SK-N-SH (cell line): ENCODE measurements at regions not wholly inside any gene's neighbourhood (a gene's known extent, or its start where the extent isn't known, plus 50 kb on each side); places are given as distances from the start of the nearest gene placed in this dataset.

ENCODE experiments used
- CTCF ChIA-PET: fragments of 300-600, 350-600 bp; formaldehyde crosslinking; extraction: SDS; loops from one replicate; lab custom pipeline; 2021; lab: Yijun Ruan, JAX
- POLR2A ChIA-PET: fragments of 350-600 bp; sonication (Branson Sonifier 250); formaldehyde crosslinking; extraction: SDS; loops from one replicate; lab custom pipeline; 2020; ENCODE audit warnings: antibody characterized with exemption, inconsistent platforms; lab: Yijun Ruan, JAX
- DNase-seq: peaks from one replicate; pipeline ENCODE4 v3.0.0; 2012
- H2AFZ ChIP-seq: fragments of 200-600 bp; sonication (generic); 2 replicates; pipeline ENCODE4 v1.8.1; 2016; ENCODE audit warnings: antibody characterized with exemption, mild to moderate bottlenecking, low read depth
- H3F3A ChIP-seq: fragments of 200-600 bp; sonication (generic); replicated peaks from 2 replicates; pipeline ENCODE3; 2016; ENCODE audit warnings: antibody characterized with exemption, mild to moderate bottlenecking; ENCODE audit not compliant: insufficient read depth
- H3K27ac ChIP-seq, 2 experiments: fragments of 200-500 bp in 1 of 2; fragments of 200-600 bp in 1 of 2; sonication (Bioruptor generic) in 1 of 2; sonication (generic), shearing (Covaris generic) in 1 of 2; 2 replicates each; pipeline versions ENCODE4 v1.5.1 to v1.6.1; 2014 to 2016; ENCODE audit warnings: low read depth in 2 of 2, inconsistent platforms in 1 of 2, low read length in 1 of 2, mild to moderate bottlenecking in 1 of 2, mixed read lengths in 1 of 2
- H3K27me3 ChIP-seq: fragments of 200-600 bp; sonication (generic), shearing (Covaris generic); 2 replicates; pipeline ENCODE4 v1.6.1; 2016; ENCODE audit warnings: mixed run types; ENCODE audit not compliant: insufficient read depth
- H3K36me3 ChIP-seq, 2 experiments: fragments of 200-500 bp in 1 of 2; fragments of 200-600 bp in 1 of 2; sonication (Bioruptor generic) in 1 of 2; sonication (generic) in 1 of 2; replicated peaks in 1 of 2; 2 replicates each; pipeline versions ENCODE3 to v1.5.1; 2014 to 2016; ENCODE audit warnings: low read length in 1 of 2, mild to moderate bottlenecking in 1 of 2; ENCODE audit not compliant: insufficient read depth in 2 of 2, control insufficient read depth in 1 of 2
- H3K4me1 ChIP-seq, 2 experiments: fragments of 200-500 bp in 1 of 2; fragments of 200-600 bp in 1 of 2; sonication (Bioruptor generic) in 1 of 2; sonication (generic), shearing (Covaris generic) in 1 of 2; 2 replicates each; pipeline versions ENCODE4 v1.5.1 to v1.6.1; 2014 to 2016; ENCODE audit warnings: low read depth in 1 of 2, low read length in 1 of 2, mixed run types in 1 of 2; ENCODE audit not compliant: insufficient read depth in 2 of 2, control insufficient read depth in 1 of 2
- H3K4me2 ChIP-seq: fragments of 200-600 bp; sonication (generic), shearing (Covaris generic); 2 replicates; pipeline ENCODE4 v1.6.1; 2017; ENCODE audit warnings: mixed run types
- H3K4me3 ChIP-seq, 2 experiments: fragments of 200-500 bp in 1 of 2; fragments of 200-600 bp in 1 of 2; sonication (Bioruptor generic) in 1 of 2; sonication (generic), shearing (Covaris generic) in 1 of 2; 2 replicates each; pipeline versions ENCODE4 v1.5.1 to v1.8.1; 2014 to 2016; ENCODE audit warnings: low read depth in 2 of 2, inconsistent platforms in 1 of 2, low read length in 1 of 2, mild to moderate bottlenecking in 1 of 2, mixed read lengths in 1 of 2, moderate library complexity in 1 of 2
- H3K79me2 ChIP-seq: fragments of 200-600 bp; sonication (generic); 2 replicates; pipeline ENCODE4 v1.8.1; 2017; ENCODE audit warnings: mild to moderate bottlenecking; ENCODE audit not compliant: insufficient read depth
- H3K9ac ChIP-seq: fragments of 200-600 bp; sonication (generic); 2 replicates; pipeline ENCODE4 v1.6.1; 2017; ENCODE audit warnings: mixed run types
- H3K9me2 ChIP-seq: fragments of 200-600 bp; sonication (generic); 2 replicates; pipeline ENCODE4 v1.6.1; 2017; ENCODE audit warnings: mixed run types
- H3K9me3 ChIP-seq: fragments of 200-600 bp; sonication (generic); 2 replicates; pipeline ENCODE4 v1.6.1; 2017; ENCODE audit warnings: mixed run types, mild to moderate bottlenecking, moderate library complexity
- H4K20me1 ChIP-seq: fragments of 200-600 bp; sonication (generic); 2 replicates; pipeline ENCODE4 v1.6.1; 2017; ENCODE audit warnings: mild to moderate bottlenecking, mixed run types; ENCODE audit not compliant: insufficient read depth
- ELF1 ChIP-seq: IDR thresholded peaks from 2 replicates; pipeline ENCODE4 v1.4.0; 2012
- EP300 ChIP-seq, 2 experiments: IDR thresholded peaks; 2 replicates each; pipeline versions ENCODE4 v1.4.0 to v1.6.1; 2012; ENCODE audit warnings: borderline replicate concordance in 1 of 2, low read depth in 1 of 2, low read length in 1 of 2
- EZH2phosphoT487 ChIP-seq: fragments of 200-600 bp; sonication (generic); IDR thresholded peaks from 2 replicates; pipeline ENCODE4 v1.6.1; 2017; ENCODE audit warnings: low read depth, mixed run types, mild to moderate bottlenecking, antibody characterized with exemption, moderate library complexity, borderline replicate concordance
- FOSL2 ChIP-seq: IDR thresholded peaks from 2 replicates; pipeline ENCODE4 v1.4.0; 2012; ENCODE audit warnings: low read depth, mild to moderate bottlenecking, moderate library complexity, borderline replicate concordance
- FOXJ3 ChIP-seq: sonication (generic); formaldehyde crosslinking; IDR thresholded peaks from 2 replicates; pipeline ENCODE4 v1.5.1; 2020; ENCODE audit warnings: mild to moderate bottlenecking, missing genetic modification reagents
- GATA2 ChIP-seq: sonication (generic); formaldehyde crosslinking; IDR thresholded peaks from 2 replicates; pipeline ENCODE4 v1.5.0; 2020; ENCODE audit warnings: mild to moderate bottlenecking, missing genetic modification reagents
- JUND ChIP-seq: IDR thresholded peaks from 2 replicates; pipeline ENCODE4 v1.4.0; 2012
- MEF2A ChIP-seq: IDR thresholded peaks from 2 replicates; pipeline ENCODE4 v1.4.0; 2012; ENCODE audit warnings: low read depth, borderline replicate concordance
- MXI1 ChIP-seq: IDR thresholded peaks from 2 replicates; pipeline ENCODE4 v1.6.1; 2012; ENCODE audit warnings: mild to moderate bottlenecking, low read depth, low read length, improper control_type of control experiment
- NFIC ChIP-seq: IDR thresholded peaks from 2 replicates; pipeline ENCODE4 v1.4.0; 2012; ENCODE audit warnings: borderline replicate concordance
- NRF1 ChIP-seq: IDR thresholded peaks from 2 replicates; pipeline ENCODE4 v1.6.1; 2012; ENCODE audit warnings: low read depth, mild to moderate bottlenecking, low read length
- RAD21 ChIP-seq: IDR thresholded peaks from 2 replicates; pipeline ENCODE4 v1.6.1; 2012; ENCODE audit warnings: mild to moderate bottlenecking, low read length
- RCOR1 ChIP-seq: fragments of 150-350 bp; IDR thresholded peaks from 2 replicates; pipeline ENCODE4 v1.6.1; 2017; ENCODE audit warnings: antibody characterized with exemption, low read length
- RFX5 ChIP-seq: IDR thresholded peaks from 2 replicates; pipeline ENCODE4 v1.6.1; 2012; ENCODE audit warnings: mild to moderate bottlenecking, improper control_type of control experiment, low read length
- SIN3A ChIP-seq: IDR thresholded peaks from 2 replicates; pipeline ENCODE4 v1.6.1; 2012; ENCODE audit warnings: low read depth, mild to moderate bottlenecking, low read length, moderate library complexity, borderline replicate concordance
- SMC3 ChIP-seq: IDR thresholded peaks from 2 replicates; pipeline ENCODE4 v1.6.1; 2012; ENCODE audit warnings: low read depth, low read length, improper control_type of control experiment
- WGBS: methylation state at CpG from one replicate; pipeline ENCODE4 v1.1.6; 2017; ENCODE audit warnings: low lambda C conversion rate; 5-methylcytosine and 5-hydroxymethylcytosine counted together
- TF ChIP-seq, protein P1 (sequence below): fragments of 150-350 bp; IDR thresholded peaks from 2 replicates; pipeline ENCODE4 v1.6.1; 2017; ENCODE audit warnings: antibody characterized with exemption, low read length, low read depth, borderline replicate concordance
- TF ChIP-seq, protein P2 (sequence below): IDR thresholded peaks from 2 replicates; pipeline ENCODE4 v1.4.0; 2012; ENCODE audit warnings: low read depth, borderline replicate concordance
- TF ChIP-seq, protein P3 (sequence below): IDR thresholded peaks from 2 replicates; pipeline ENCODE4 v1.4.0; 2012; ENCODE audit warnings: low read depth, borderline replicate concordance
- TF ChIP-seq, protein P4 (sequence below): IDR thresholded peaks from 2 replicates; pipeline ENCODE4 v1.6.1; 2012; ENCODE audit warnings: mild to moderate bottlenecking, low read depth, low read length, moderate library complexity

DNA sequence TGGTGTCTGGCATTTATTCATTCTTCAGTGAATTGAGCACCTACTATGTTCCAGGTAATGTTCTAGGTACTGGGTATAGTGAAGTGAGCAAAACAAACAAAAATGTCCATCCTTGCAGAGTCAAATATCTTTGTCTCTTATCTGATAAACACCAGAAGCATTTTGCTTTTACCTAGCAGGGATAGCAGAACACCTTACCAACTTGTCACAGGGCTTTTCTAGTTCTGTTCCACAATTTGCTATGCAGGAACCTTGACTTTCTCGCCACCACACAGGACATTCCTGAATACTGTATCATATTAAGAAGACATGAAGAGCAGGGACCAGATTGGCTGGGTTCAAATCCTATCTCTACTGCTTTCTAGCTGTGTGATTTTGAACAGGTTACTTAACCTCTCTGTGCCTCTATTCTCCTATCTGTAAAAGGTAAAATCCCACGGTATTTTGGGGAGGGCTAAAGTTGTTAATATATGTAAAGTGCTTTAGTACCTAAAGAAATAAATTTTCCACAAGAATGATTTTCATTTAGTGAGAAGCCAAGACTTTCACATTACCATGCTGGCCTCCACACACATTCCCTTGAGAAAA lies 214.5 kb upstream of the S100G start:
- POLR2A ChIA-PET, result no interaction called here
- Histone ChIP-seq H3K9me3 (no peaks in the 10 kb centered on the region), H3K4me3 (no peak overlapping the region), H3K4me2 (no peak overlapping the region), H4K20me1 (no peaks in the 10 kb centered on the region), H3F3A (no peaks in the 10 kb centered on the region), H3K79me2 (no peaks in the 10 kb centered on the region), H3K27ac (no peak overlapping the region), H3K9ac (no peak overlapping the region), H2AFZ (no peak overlapping the region), H3K9me2 (no peaks in the 10 kb centered on the region), H3K27me3 (no peaks in the 10 kb centered on the region), H3K36me3 (no peaks in the 10 kb centered on the region), H3K4me1 (no peaks in the 10 kb centered on the region)
- 58% methylated on average over 2 of the region's 2 CpGs for WGBS
- TF ChIP-seq SMC3 (no peak), ELF1 (no peak), SIN3A (no peak), RCOR1 (no peak), RAD21 (no peak), MEF2A (no peak), EZH2phosphoT487 (no peak), NRF1 (no peak), FOXJ3 (CRISPR knock-in tag) (no peak), FOSL2 (no peak), NFIC (no peak), RFX5 (no peak), MXI1 (no peak), GATA2 (CRISPR knock-in tag) (no peak), EP300 (IDR thresholded peaks at IDR 0.05; ENCODE audit: borderline replicate concordance in 1 of 2, low read depth in 1 of 2, low read length in 1 of 2) (no peak), JUND (no peak)
- TF ChIP-seq, protein P1, sequence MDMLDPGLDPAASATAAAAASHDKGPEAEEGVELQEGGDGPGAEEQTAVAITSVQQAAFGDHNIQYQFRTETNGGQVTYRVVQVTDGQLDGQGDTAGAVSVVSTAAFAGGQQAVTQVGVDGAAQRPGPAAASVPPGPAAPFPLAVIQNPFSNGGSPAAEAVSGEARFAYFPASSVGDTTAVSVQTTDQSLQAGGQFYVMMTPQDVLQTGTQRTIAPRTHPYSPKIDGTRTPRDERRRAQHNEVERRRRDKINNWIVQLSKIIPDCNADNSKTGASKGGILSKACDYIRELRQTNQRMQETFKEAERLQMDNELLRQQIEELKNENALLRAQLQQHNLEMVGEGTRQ, result no peak
- TF ChIP-seq, protein P2, sequence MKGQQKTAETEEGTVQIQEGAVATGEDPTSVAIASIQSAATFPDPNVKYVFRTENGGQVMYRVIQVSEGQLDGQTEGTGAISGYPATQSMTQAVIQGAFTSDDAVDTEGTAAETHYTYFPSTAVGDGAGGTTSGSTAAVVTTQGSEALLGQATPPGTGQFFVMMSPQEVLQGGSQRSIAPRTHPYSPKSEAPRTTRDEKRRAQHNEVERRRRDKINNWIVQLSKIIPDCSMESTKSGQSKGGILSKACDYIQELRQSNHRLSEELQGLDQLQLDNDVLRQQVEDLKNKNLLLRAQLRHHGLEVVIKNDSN, result no peak
- TF ChIP-seq, protein P3, sequence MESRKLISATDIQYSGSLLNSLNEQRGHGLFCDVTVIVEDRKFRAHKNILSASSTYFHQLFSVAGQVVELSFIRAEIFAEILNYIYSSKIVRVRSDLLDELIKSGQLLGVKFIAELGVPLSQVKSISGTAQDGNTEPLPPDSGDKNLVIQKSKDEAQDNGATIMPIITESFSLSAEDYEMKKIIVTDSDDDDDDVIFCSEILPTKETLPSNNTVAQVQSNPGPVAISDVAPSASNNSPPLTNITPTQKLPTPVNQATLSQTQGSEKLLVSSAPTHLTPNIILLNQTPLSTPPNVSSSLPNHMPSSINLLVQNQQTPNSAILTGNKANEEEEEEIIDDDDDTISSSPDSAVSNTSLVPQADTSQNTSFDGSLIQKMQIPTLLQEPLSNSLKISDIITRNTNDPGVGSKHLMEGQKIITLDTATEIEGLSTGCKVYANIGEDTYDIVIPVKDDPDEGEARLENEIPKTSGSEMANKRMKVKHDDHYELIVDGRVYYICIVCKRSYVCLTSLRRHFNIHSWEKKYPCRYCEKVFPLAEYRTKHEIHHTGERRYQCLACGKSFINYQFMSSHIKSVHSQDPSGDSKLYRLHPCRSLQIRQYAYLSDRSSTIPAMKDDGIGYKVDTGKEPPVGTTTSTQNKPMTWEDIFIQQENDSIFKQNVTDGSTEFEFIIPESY, result no peak
- TF ChIP-seq, protein P4, sequence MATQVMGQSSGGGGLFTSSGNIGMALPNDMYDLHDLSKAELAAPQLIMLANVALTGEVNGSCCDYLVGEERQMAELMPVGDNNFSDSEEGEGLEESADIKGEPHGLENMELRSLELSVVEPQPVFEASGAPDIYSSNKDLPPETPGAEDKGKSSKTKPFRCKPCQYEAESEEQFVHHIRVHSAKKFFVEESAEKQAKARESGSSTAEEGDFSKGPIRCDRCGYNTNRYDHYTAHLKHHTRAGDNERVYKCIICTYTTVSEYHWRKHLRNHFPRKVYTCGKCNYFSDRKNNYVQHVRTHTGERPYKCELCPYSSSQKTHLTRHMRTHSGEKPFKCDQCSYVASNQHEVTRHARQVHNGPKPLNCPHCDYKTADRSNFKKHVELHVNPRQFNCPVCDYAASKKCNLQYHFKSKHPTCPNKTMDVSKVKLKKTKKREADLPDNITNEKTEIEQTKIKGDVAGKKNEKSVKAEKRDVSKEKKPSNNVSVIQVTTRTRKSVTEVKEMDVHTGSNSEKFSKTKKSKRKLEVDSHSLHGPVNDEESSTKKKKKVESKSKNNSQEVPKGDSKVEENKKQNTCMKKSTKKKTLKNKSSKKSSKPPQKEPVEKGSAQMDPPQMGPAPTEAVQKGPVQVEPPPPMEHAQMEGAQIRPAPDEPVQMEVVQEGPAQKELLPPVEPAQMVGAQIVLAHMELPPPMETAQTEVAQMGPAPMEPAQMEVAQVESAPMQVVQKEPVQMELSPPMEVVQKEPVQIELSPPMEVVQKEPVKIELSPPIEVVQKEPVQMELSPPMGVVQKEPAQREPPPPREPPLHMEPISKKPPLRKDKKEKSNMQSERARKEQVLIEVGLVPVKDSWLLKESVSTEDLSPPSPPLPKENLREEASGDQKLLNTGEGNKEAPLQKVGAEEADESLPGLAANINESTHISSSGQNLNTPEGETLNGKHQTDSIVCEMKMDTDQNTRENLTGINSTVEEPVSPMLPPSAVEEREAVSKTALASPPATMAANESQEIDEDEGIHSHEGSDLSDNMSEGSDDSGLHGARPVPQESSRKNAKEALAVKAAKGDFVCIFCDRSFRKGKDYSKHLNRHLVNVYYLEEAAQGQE, result no peak
- DNase-seq, result no peak
- CTCF ChIA-PET, result interaction anchor here (0.8 to 2.1 kb wide), 14 partner anchors 10 to 583 kb away, joined by 3 to 17 read pairs (median 4); no protein-coding TSS in a partner anchor
